GM18867 (cell line): ENCODE measurements at regions not wholly inside any gene's neighbourhood (a gene's known extent, or its start where the extent isn't known, plus 50 kb on each side); places are given as distances from the start of the nearest gene placed in this dataset.

Source experiments
- ATAC-seq: cut with Tn5 transposase; IDR thresholded peaks from one replicate; pipeline ENCODE4 v1.9.1; 2021; ENCODE audit warnings: mild to moderate bottlenecking, moderate library complexity; ENCODE audit not compliant: unreplicated experiment

GRCh38 chr15:62785881-62786828, 256.4 kb upstream of the TPM1 start:
- ATAC-seq: no peak

GRCh38 chr15:62787401-62787800, 255.1 kb upstream of the TPM1 start:
- no peak for ATAC-seq

GRCh38 chr15:62788224-62788623, 254.3 kb upstream of the TPM1 start:
- no peak for ATAC-seq

GRCh38 chr15:62790546-62790945, 252.0 kb upstream of the TPM1 start:
- ATAC-seq: no peak

- no peak for ATAC-seq
Observed at GRCh38 chr15:62791694-62792093, 250.9 kb upstream of the TPM1 start.

- ATAC-seq: no peak
Observed at GRCh38 chr15:62792986-62793751, 249.4 kb upstream of the TPM1 start.

DNA sequence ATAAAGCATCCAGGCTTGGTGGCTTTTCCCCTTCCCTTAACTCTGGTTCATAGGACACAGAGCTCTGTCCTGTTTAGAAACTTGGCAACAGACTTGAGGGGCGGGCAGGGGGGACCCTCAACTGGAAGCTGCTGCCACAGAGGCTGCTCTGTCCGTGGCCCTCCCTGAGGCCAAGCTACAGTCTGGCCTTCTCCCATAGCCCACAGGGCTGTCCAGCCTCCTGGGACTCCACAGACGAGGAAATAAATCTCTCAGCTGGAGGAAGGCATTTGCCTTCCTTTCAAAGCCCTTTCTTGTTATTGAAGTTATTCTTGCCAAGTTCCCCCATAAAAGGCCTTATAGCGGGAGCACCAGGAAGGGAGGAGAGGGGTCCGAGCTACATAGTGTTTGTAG, 248.8 kb upstream of the TPM1 start:
- ATAC-seq: no peak

DNA sequence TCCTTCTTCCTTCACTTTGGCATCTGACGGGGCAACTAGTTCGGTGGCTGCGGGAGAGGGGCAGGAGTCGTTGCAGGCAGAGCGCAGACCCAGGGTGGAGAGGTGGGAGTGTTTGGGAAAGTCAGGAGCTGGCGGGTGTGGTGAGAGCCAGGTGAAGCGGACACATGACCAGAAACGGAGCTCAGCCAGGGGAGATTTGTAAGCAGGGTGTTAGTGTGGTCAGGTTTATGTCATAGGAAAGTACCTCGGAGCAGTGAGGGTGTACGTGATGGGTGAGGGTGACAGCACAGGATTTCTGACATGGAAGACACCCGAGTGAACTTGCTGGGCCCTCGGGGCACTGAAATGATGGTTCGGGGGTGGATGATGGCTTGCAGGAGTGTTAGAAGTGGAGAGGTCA, 247.4 kb upstream of the TPM1 start:
- no peak for ATAC-seq

DNA sequence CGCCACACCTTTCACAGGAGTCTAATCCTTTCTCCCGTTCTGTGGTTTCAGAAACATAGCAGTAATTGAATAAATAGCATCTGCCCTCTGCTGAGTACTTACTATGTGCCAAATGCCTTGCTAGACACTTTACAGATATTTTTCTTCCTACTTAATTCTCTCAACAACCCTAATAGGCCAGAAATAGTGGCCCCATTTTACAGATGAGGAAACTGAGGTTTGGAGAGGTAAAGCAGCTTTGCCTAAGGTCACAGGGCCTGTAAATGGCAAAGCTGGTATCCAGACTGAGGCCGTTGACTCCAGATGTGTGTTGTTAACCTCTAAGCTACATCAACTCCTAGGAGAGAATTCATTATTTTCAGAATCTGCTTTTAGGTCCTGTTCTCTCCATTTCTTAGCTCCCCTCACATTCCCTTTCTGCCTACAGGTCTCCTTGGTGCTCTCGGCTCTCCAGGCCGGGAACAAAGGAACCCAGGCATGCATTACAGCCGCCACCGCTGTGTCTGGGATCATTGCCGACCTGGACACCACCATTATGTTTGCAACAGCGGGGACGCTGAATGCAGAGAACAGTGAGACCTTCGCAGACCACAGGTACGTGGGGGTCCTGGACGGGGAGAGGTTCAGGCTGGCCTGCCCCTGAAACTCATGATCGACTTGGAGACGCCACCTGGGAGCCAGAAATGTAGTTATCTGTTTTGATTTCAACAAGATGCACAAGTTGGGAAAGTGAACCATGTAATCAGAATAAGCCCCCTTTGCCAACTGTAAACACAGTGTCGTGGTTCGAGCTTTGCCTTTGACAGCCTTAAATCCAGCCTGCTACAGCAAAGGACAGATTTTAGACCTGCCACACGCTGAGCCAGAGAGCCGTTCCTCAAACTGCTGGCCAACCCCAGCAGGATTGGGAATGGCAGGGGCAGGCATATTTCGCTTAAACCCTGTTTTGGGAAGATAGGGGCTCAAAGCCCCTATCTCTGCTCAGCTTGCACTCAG, 246.5 kb upstream of the TPM1 start:
- no peak for ATAC-seq

- no peak for ATAC-seq
Observed at GRCh38 chr15:62797171-62797570, 245.4 kb upstream of the TPM1 start.

DNA sequence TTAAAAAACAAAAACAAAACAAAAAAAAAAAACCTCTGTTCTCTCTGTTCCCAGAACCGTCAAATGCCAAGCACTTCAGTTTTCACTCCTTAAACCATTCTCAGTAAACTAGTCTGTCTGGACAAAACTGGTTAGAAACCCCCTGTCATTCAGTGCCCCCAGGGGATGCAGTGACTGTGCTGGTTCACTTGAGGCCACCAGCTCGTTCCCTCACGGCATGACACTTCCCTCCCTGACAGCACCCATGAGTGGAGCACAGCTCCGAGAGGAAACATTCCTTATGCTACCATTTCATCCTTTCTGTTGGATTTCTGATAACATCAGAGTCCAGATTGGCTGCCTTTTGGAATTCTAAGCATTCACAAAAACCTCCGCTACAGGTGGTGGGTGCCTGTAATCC, 244.0 kb upstream of the TPM1 start:
- no peak for ATAC-seq

DNA sequence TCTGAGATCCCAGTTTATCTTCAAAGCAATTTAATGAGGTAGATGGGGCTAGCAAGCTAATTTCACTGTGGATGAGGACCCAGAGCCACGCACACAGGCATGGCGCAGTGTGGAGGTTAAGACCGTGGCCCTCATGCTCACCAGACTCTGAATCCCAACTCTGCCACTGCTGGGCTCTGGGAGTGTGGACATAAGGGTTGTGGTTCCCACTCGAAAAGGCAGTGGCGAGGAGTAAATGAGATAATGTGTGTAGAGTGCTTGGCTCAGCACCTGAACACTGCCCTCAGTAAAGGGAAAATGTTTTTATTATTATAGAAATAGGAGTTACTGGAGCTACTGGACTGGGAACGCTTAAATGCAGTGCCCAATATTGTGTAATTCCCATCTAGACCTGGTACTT, 243.5 kb upstream of the TPM1 start:
- no peak for ATAC-seq

GRCh38 chr15:62799919-62800318, 242.6 kb upstream of the TPM1 start:
- no peak for ATAC-seq

- no peak for ATAC-seq
Observed at GRCh38 chr15:62802612-62803011, 239.9 kb upstream of the TPM1 start.

DNA sequence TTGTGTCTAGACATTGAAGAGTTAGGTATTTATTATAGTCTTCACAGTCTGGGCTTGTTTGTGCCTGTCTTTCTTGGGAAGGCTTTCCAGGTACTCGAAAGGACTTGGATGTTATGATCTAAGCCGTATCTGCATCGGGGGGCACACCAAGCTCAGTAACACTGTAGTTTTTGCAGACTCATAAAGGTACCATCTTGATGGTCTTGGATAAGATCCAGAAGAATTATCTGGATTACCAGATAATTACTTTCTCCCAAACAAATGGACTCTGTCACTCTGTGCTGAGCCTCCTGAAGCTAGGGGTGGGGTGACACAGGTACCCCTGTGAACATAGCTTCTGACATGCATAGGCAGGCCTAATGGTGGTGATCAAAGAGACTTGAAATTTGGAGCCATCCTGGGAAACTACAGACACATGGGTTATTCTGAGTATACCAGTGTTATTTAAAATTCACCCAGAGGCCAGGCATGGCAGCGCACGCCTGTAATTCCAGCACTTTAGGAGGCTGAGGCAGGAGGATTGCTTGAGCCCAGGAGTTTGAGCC, 238.6 kb upstream of the TPM1 start:
- ATAC-seq: no peak

DNA sequence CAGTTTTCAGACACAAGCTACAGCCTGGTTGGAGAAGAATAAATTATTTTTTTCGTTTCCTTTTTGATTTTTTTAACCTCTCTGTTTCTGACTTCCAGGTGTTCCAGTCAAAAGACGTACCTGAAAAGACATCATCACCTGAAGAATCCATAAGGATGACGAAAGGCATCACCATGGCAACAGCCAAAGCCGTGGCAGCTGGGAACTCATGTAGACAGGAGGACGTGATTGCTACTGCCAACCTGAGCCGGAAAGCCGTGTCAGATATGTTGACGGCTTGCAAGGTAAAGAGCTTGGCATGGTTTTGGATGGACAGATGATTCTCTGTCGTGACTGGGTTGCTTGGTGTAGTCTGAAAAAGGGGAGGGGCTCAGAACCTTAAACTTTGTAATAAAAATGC, 237.0 kb upstream of the TPM1 start:
- ATAC-seq: no peak

GRCh38 chr15:62807539-62808130, 234.9 kb upstream of the TPM1 start:
- ATAC-seq: no peak

GRCh38 chr15:62809115-62809967, 233.2 kb upstream of the TPM1 start:
- no peak for ATAC-seq

GRCh38 chr15:62809968-62810260, 232.6 kb upstream of the TPM1 start:
- ATAC-seq: no peak

- ATAC-seq: no peak
Observed at GRCh38 chr15:62812515-62812835, 230.1 kb upstream of the TPM1 start.
